Caco-2 (cell line): ENCODE measurements at regions not wholly inside any gene's neighbourhood (a gene's known extent, or its start where the extent isn't known, plus 50 kb on each side); places are given as distances from the start of the nearest gene placed in this dataset.

Experiments
- BruUV-seq: library from RNA; stranded (reverse); fragments of 400-500 nt; replicated peaks from 2 replicates; lab custom pipeline; 2021; lab: Mats Ljungman, UMichigan
- CTCF ChIA-PET: fragments of 300-600 bp; sonication (Branson Sonifier 250); formaldehyde crosslinking; loops from one replicate; lab custom pipeline; 2022; ENCODE audit warnings: antibody characterized with exemption; lab: Charles Lee
- POLR2A ChIA-PET: fragments of 300-600 bp; sonication (Branson Sonifier 250); formaldehyde crosslinking; loops from one replicate; lab custom pipeline; 2022; ENCODE audit warnings: antibody characterized with exemption; lab: Charles Lee
- DNase-seq, 2 experiments: peaks; one replicate each; pipeline versions ENCODE4 v3.0.0 to v3.0.0-alpha.2; 2020 to 2022
- H3K27me3 ChIP-seq: replicated peaks from 2 replicates; pipeline ENCODE4 v1.6.0; 2011; ENCODE audit warnings: low read length; ENCODE audit not compliant: control insufficient read depth, insufficient read depth
- H3K36me3 ChIP-seq: 2 replicates; pipeline ENCODE4 v1.5.1; 2011; ENCODE audit warnings: low read length; ENCODE audit not compliant: control insufficient read depth, insufficient read depth
- H3K4me1 ChIP-seq: fragments of 250-450 bp; sonication (Bioruptor Pico); 2 replicates; pipeline ENCODE4 v1.5.1; 2020; ENCODE audit warnings: mild to moderate bottlenecking
- H3K4me3 ChIP-seq: 2 replicates; pipeline ENCODE4 v1.5.1; 2011; ENCODE audit warnings: low read depth, mild to moderate bottlenecking, control low read depth, low read length
- H3K9me3 ChIP-seq: fragments of 250-450 bp; sonication (Bioruptor Pico); 2 replicates; pipeline ENCODE4 v1.5.1; 2020; ENCODE audit warnings: mild to moderate bottlenecking, moderate library complexity
- H3K27ac Mint-ChIP-seq: one replicate; pipeline ENCODE4 v1.8.0; 2022; ENCODE audit warnings: mixed read lengths; ENCODE audit not compliant: unreplicated experiment
- H3K27me3 Mint-ChIP-seq: one replicate; pipeline ENCODE4 v1.8.0; 2022; ENCODE audit warnings: mixed read lengths; ENCODE audit not compliant: insufficient read depth, unreplicated experiment
- H3K36me3 Mint-ChIP-seq: one replicate; pipeline ENCODE4 v1.8.0; 2022; ENCODE audit warnings: mild to moderate bottlenecking, mixed read lengths; ENCODE audit not compliant: insufficient read depth, unreplicated experiment
- H3K4me1 Mint-ChIP-seq: one replicate; pipeline ENCODE4 v1.8.0; 2022; ENCODE audit warnings: low read depth, mixed read lengths; ENCODE audit not compliant: unreplicated experiment
- H3K4me3 Mint-ChIP-seq: one replicate; pipeline ENCODE4 v1.8.0; 2022; ENCODE audit warnings: mild to moderate bottlenecking, moderate library complexity, mixed read lengths; ENCODE audit not compliant: unreplicated experiment
- H3K9me3 Mint-ChIP-seq: one replicate; pipeline ENCODE4 v1.8.0; 2022; ENCODE audit warnings: mixed read lengths; ENCODE audit not compliant: unreplicated experiment
- intact Hi-C: fragments of 100-400 bp; cut with micrococcal nuclease; formaldehyde crosslinking; loops from one replicate; pipeline ENCODE4 v1.10.0; 2022; ENCODE audit not compliant: unreplicated experiment
- TF ChIP-seq, protein P1 (sequence below), 2 experiments: fragments of 200-600 bp in 1 of 2; IDR thresholded peaks; 1 replicate in 1 of 2; 2 replicates in 1 of 2; pipeline versions ENCODE4 v1.5.1 to v1.8.0; 2011 to 2022; ENCODE audit warnings: antibody characterized with exemption in 1 of 2, control low read depth in 1 of 2, inconsistent platforms in 1 of 2, low read depth in 1 of 2, low read length in 1 of 2, mild to moderate bottlenecking in 1 of 2, moderate library complexity in 1 of 2; ENCODE audit not compliant: insufficient read depth in 1 of 2, severe bottlenecking in 1 of 2, unreplicated experiment in 1 of 2

- intact Hi-C loops, result no loop called here
- H3K9me3 Mint-ChIP-seq, result peaks cover 43% of the 10 kb centered on the region
These were observed 411.0 kb upstream of the DPP6 start for GRCh38 chr7:153641199-153641598.

DNA sequence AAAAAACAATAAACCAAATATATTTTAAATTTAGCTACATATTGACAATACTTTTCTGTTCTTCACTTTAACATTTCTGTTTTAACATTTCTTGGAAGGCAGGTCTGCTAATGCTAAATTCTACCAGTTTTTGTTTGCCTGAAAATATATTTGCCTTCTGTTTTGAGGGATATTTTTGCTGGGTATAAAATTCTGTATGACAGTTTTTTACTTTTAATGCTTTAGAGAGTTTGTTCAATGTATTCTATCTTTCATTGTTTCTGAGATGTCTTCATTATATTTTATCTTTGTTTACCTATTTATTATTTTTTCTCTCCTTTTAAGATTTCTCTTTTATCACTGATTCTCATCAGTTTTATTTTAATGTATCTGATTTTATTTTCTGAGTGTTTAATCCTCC lies 409.2 kb upstream of the DPP6 start:
- Histone ChIP-seq H3K9me3 (peaks cover 13% of the 10 kb centered on the region; the same call in 1 of the 2 replicates), H3K4me1 (no peaks in the 10 kb centered on the region), H3K36me3 (no peaks in the 10 kb centered on the region), H3K27me3 (no peaks in the 10 kb centered on the region), H3K4me3 (no peak overlapping the region)
- no peak for DNase-seq
- Mint-ChIP-seq H3K9me3 (peaks cover 32% of the 10 kb centered on the region), H3K27me3 (no peaks in the 10 kb centered on the region), H3K27ac (no peak overlapping the region), H3K4me1 (no peaks in the 10 kb centered on the region), H3K36me3 (no peaks in the 10 kb centered on the region), H3K4me3 (no peak overlapping the region)
- intact Hi-C loops, result no loop called here
- ChIA-PET CTCF (no interaction called here), POLR2A (no interaction called here)
- BruUV-seq, result no TSS peak
- TF ChIP-seq, protein P1, sequence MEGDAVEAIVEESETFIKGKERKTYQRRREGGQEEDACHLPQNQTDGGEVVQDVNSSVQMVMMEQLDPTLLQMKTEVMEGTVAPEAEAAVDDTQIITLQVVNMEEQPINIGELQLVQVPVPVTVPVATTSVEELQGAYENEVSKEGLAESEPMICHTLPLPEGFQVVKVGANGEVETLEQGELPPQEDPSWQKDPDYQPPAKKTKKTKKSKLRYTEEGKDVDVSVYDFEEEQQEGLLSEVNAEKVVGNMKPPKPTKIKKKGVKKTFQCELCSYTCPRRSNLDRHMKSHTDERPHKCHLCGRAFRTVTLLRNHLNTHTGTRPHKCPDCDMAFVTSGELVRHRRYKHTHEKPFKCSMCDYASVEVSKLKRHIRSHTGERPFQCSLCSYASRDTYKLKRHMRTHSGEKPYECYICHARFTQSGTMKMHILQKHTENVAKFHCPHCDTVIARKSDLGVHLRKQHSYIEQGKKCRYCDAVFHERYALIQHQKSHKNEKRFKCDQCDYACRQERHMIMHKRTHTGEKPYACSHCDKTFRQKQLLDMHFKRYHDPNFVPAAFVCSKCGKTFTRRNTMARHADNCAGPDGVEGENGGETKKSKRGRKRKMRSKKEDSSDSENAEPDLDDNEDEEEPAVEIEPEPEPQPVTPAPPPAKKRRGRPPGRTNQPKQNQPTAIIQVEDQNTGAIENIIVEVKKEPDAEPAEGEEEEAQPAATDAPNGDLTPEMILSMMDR (IDR thresholded peaks at IDR 0.05; ENCODE audit: insufficient read depth in 1 of 2, low read depth in 1 of 2, low read length in 1 of 2, severe bottlenecking in 1 of 2, unreplicated experiment in 1 of 2), result no peak

More at GRCh38 chr7:153641199-153641598, 411.0 kb upstream of the DPP6 start:
- Mint-ChIP-seq H3K27ac (no peak overlapping the region), H3K4me3 (no peak overlapping the region), H3K4me1 (no peaks in the 10 kb centered on the region), H3K36me3 (no peaks in the 10 kb centered on the region), H3K27me3 (no peaks in the 10 kb centered on the region)
- Histone ChIP-seq H3K27me3 (no peaks in the 10 kb centered on the region), H3K36me3 (no peaks in the 10 kb centered on the region), H3K4me3 (no peak overlapping the region), H3K9me3 (peaks cover 13% of the 10 kb centered on the region; the same call in 1 of the 2 replicates), H3K4me1 (no peaks in the 10 kb centered on the region)
- CTCF ChIA-PET, result no interaction called here
- POLR2A ChIA-PET, result no interaction called here
- no TSS peak for BruUV-seq
- DNase-seq, result no peak
- TF ChIP-seq, protein P1 (IDR thresholded peaks at IDR 0.05; ENCODE audit: insufficient read depth in 1 of 2, low read depth in 1 of 2, low read length in 1 of 2, severe bottlenecking in 1 of 2, unreplicated experiment in 1 of 2), result no peak

DNA sequence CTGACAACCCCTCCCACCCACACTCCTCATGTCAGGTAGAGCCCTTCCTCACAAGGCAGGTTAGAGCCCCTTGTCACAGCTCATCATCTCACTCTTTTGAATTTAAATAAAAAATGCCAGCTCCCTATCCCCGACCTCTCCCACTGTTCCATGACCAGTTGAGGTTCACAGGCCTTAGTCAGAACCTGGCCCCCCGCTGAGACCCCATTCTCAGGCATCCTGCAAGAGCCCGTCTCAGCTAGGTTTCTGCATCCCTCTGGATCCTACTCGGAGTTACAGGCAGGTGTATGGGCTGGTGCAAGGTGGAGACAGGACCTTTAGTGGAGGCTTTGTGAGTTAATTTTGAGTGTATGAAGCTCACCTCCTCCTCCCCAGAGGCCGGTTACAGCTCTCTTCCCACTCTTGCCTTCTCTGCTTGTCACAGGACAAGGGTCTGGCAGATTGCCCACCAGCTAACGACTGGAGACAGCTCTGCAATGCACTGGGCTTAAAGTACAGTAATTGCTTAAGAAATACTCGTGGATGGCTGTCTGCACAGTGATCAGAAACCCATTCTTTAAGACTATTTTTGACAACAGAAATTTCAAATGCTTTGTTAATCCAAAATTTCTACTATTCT lies 394.9 kb upstream of the DPP6 start:
- CTCF ChIA-PET, result no interaction called here
- no peaks in the 10 kb centered on the region for H3K27me3 ChIP-seq
- POLR2A ChIA-PET, result no interaction called here
- Mint-ChIP-seq H3K4me3 (no peak overlapping the region), H3K36me3 (peaks cover 6% of the 10 kb centered on the region), H3K4me1 (no peaks in the 10 kb centered on the region), H3K27me3 (no peaks in the 10 kb centered on the region), H3K9me3 (peaks cover 9% of the 10 kb centered on the region), H3K27ac (no peak overlapping the region)
- BruUV-seq, result no TSS peak
- no peaks in the 10 kb centered on the region for H3K36me3 ChIP-seq
- DNase-seq, result no peak
- no peaks in the 10 kb centered on the region for H3K4me1 ChIP-seq
- intact Hi-C loops, result no loop called here
- TF ChIP-seq, protein P1 (IDR thresholded peaks at IDR 0.05; ENCODE audit: insufficient read depth in 1 of 2, low read depth in 1 of 2, low read length in 1 of 2, severe bottlenecking in 1 of 2, unreplicated experiment in 1 of 2), result no peak
- peaks cover 3% of the 10 kb centered on the region; the same call in 1 of the 2 replicates for H3K9me3 ChIP-seq
- H3K4me3 ChIP-seq, result no peak overlapping the region
